LoVo (cell line): ENCODE measurements at regions not wholly inside any gene's neighbourhood (a gene's known extent, or its start where the extent isn't known, plus 50 kb on each side); places are given as distances from the start of the nearest gene placed in this dataset.

Experiments
- DNase-seq: peaks from one replicate; pipeline ENCODE4 v3.0.0-alpha.2; 2016; ENCODE audit warnings: low spot score

- DNase-seq: no peak
Observed at GRCh38 chr2:12207491-12207890, 461.1 kb downstream of the LPIN1 start.

- no peak for DNase-seq
Observed at GRCh38 chr2:12210016-12210933, 463.8 kb downstream of the LPIN1 start.

- DNase-seq: no peak
Observed at GRCh38 chr2:12211326-12212175, 465.1 kb downstream of the LPIN1 start.

- no peak for DNase-seq
Observed at GRCh38 chr2:12212841-12213597, 466.6 kb downstream of the LPIN1 start.

GRCh38 chr2:12217175-12217574 lies 470.7 kb downstream of the LPIN1 start:
- no peak for DNase-seq

- DNase-seq: no peak
Observed at GRCh38 chr2:12219761-12220160, 473.3 kb downstream of the LPIN1 start.

GRCh38 chr2:12221584-12221983 lies 475.2 kb downstream of the LPIN1 start:
- DNase-seq: no peak

- no peak for DNase-seq
Observed at GRCh38 chr2:12222554-12222953, 476.1 kb downstream of the LPIN1 start.

GRCh38 chr2:12223732-12224131 lies 477.3 kb downstream of the LPIN1 start:
- no peak for DNase-seq

GRCh38 chr2:12226653-12227052 lies 480.2 kb downstream of the LPIN1 start:
- DNase-seq: no peak

GRCh38 chr2:12227941-12228608 lies 481.6 kb downstream of the LPIN1 start:
- no peak for DNase-seq

GRCh38 chr2:12231288-12231687 lies 484.9 kb downstream of the LPIN1 start:
- DNase-seq: no peak

GRCh38 chr2:12232876-12233275 lies 483.9 kb upstream of the TRIB2 start:
- DNase-seq: no peak

GRCh38 chr2:12236136-12236844 lies 480.4 kb upstream of the TRIB2 start:
- no peak for DNase-seq

GRCh38 chr2:12240206-12240605 lies 476.5 kb upstream of the TRIB2 start:
- no peak for DNase-seq

- no peak for DNase-seq
Observed at GRCh38 chr2:12243381-12243780, 473.4 kb upstream of the TRIB2 start.

GRCh38 chr2:12244070-12244469 lies 472.7 kb upstream of the TRIB2 start:
- no peak for DNase-seq

- DNase-seq: no peak
Observed at GRCh38 chr2:12251121-12251520, 465.6 kb upstream of the TRIB2 start.

- DNase-seq: no peak
Observed at GRCh38 chr2:12251749-12252148, 465.0 kb upstream of the TRIB2 start.

- DNase-seq: no peak
Observed at GRCh38 chr2:12253167-12253778, 463.5 kb upstream of the TRIB2 start.
